GM06990 (cell line): ENCODE measurements at regions not wholly inside any gene's neighbourhood (a gene's known extent, or its start where the extent isn't known, plus 50 kb on each side); places are given as distances from the start of the nearest gene placed in this dataset.

Experiments
- DNase-seq: peaks from one replicate; pipeline ENCODE4 v3.0.0-alpha.2; 2011; ENCODE audit not compliant: insufficient read length; ENCODE audit errors: extremely low read depth
- H3K27me3 ChIP-seq: replicated peaks from 2 replicates; pipeline ENCODE4 v1.6.0; 2011; ENCODE audit warnings: low read length; ENCODE audit not compliant: control insufficient read depth, insufficient read depth
- H3K36me3 ChIP-seq: 2 replicates; pipeline ENCODE4 v1.5.1; 2011; ENCODE audit warnings: low read length; ENCODE audit not compliant: control insufficient read depth, insufficient read depth
- H3K4me3 ChIP-seq: replicated peaks from 2 replicates; pipeline ENCODE4 v1.5.1; 2011; ENCODE audit warnings: low read depth, mild to moderate bottlenecking, control low read depth, low read length
- CTCF ChIP-seq: IDR thresholded peaks from 2 replicates; pipeline ENCODE4 v1.5.1; 2011; ENCODE audit warnings: low read length, control low read depth, mild to moderate bottlenecking, inconsistent platforms; ENCODE audit not compliant: insufficient read depth, poor library complexity, severe bottlenecking

- H3K4me3 ChIP-seq = no peak overlapping the region
- H3K27me3 ChIP-seq = no peaks in the 10 kb centered on the region
- no peak for TF ChIP-seq CTCF
- no peak for DNase-seq
- no peaks in the 10 kb centered on the region for H3K36me3 ChIP-seq
Observed at GRCh38 chr2:142778289-142778688, 99.2 kb upstream of the KYNU start.

DNA sequence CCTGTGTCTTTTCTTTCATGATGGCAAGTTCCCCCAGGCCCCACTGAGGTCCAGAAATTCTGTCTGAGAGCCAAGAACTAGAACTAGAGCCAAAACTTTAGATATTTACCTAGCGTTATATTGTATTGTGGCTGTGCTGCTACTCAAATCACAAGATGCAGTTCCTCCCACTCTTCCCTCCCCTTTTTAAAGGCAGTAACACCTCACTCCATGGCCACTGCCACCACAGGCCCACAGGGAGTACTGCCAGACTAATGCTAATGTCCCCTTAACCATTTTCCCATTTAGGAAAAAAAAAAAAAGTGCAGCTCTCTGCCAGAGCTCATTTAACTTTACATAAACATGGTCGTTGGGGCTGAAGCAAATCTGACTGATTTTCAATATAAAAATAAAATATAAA is 99.7 kb upstream of the KYNU start:
- Histone ChIP-seq H3K27me3 (no peaks in the 10 kb centered on the region), H3K4me3 (no peak overlapping the region), H3K36me3 (no peaks in the 10 kb centered on the region)
- DNase-seq = no peak
- no peak for TF ChIP-seq CTCF

GRCh38 chr2:142769761-142770160 is 107.7 kb upstream of the KYNU start:
- no peaks in the 10 kb centered on the region for H3K36me3 ChIP-seq
- no peak for TF ChIP-seq CTCF
- H3K4me3 ChIP-seq = no peak overlapping the region
- no peaks in the 10 kb centered on the region for H3K27me3 ChIP-seq
- no peak for DNase-seq

DNA sequence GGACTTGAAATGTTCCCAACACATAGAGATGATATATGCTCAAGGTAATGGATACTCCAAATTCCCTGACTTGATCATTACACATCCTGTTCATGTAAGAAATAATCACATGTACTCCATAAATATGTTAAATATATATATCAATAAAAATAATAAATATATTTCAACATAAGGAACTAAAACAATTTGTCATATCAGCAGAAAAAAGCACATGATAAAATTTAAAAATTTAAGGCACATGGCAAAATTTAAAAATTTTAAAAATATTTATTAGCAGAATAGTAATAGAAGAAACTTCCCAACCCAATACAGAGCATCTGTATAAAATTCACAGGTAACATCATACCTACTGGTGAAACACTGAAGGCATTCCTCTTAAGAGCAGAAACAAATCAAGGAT is 109.6 kb upstream of the KYNU start:
- DNase-seq = no peak
- TF ChIP-seq CTCF = no peak
- no peaks in the 10 kb centered on the region for H3K36me3 ChIP-seq
- no peaks in the 10 kb centered on the region for H3K27me3 ChIP-seq
- H3K4me3 ChIP-seq = no peak overlapping the region

DNA sequence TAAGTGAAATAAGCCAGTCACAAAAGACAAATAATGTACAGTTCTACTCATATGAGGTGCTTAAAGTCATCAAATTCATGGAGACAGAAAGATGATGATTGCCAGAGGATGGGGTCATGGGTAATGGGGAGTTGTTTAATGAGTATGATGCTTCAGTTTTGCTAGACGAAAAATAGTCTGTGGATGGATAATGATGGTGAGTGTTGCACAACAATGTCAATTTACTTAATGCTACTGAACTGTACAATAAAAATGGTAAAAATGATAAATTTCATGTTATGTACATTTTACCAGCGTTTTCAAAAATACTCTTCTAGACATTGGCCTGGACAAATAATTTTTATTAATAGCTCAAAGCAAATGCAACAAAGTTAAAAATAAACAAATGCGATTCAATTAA is 118.5 kb upstream of the KYNU start:
- no peak for TF ChIP-seq CTCF
- H3K36me3 ChIP-seq = no peaks in the 10 kb centered on the region

DNA sequence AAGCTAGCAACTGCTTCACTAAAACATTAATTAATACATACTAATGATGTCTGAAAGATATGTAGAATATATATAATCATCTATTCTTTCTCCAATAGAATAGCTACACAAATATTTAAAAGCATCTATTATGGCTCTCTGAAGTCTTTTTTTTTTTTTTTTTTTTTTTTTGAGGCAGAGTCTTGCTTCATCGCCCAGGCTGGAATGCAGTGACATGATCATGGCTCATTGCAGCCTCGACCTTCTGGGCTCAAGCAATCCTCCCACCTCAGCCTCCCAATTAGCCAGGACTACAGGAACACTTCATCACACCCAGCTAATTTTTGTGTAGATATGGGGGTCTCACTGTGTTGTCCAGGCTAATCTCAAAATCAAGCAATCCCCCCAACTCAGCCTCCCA is 120.4 kb upstream of the KYNU start:
- DNase-seq = no peak
- Histone ChIP-seq H3K36me3 (no peaks in the 10 kb centered on the region), H3K27me3 (no peaks in the 10 kb centered on the region), H3K4me3 (no peak overlapping the region)
- TF ChIP-seq CTCF = no peak

More for the DNA sequence above, 118.5 kb upstream of the KYNU start:
- DNase-seq = no peak
- Histone ChIP-seq H3K4me3 (no peak overlapping the region), H3K27me3 (no peaks in the 10 kb centered on the region)
